ENCODE measurements at regions not wholly inside any gene's neighbourhood (a gene's known extent, or its start where the extent isn't known, plus 50 kb on each side); places are given as distances from the start of the nearest gene placed in this dataset.
"Not testable (repeated sequence)": the region's sequence is repeated elsewhere in the genome, so short reads cannot be mapped to it uniquely, and the experiment has no call there.

DNA sequence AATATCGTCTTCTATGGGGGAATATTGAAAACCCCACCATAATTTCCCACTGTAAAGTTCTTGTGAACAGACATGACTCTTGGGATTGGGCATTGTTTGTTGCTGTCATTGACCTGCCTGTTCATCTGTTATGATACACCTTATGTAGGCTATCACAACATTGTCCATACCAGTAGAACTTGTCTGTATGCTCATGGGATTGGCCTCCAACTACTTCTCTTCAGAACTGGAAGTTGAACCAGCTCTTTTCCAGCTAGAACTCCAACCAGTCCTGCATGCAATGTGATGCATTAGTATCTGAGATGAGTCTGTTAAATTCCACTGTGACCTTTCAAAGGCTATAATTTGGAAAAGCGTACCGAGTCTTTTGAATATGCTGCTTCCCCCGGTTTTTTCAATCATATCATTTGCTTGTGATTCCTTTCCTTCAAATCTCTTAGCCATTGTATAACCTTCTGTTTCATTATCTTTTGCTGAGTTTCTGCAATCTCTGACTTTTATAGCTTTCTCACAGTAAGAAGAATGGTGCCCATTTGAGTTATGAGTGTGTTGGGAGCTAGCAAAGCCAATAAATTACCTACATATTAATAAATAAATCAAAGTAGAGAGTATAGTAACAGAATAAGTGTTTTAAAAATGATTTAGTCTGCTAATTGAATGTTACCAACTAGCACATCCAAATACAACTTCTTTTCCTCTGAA lies 101.9 kb downstream of the PLK2 start:
- no peak for DNase-seq (ENCODE audit: low read depth)

DNA sequence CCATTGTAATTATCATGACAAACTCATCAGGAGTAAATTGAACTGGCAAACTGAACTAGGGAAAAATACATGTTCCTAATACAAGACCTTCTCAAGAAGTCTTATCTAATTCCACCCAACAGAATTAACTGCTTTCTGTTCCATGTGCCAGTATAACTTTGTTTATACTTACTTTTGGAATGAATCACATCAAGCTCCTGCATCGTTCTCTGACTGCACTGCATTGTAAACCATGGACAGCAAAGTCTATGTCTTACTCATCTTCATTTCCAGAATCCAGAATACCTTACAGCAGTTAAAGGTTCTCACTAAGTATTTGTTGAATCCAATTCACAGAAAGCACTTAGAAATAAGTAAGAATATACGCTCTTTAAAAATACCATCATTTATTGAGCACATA lies 102.8 kb downstream of the PLK2 start:
- DNase-seq (ENCODE audit: low read depth), result no peak

DNA sequence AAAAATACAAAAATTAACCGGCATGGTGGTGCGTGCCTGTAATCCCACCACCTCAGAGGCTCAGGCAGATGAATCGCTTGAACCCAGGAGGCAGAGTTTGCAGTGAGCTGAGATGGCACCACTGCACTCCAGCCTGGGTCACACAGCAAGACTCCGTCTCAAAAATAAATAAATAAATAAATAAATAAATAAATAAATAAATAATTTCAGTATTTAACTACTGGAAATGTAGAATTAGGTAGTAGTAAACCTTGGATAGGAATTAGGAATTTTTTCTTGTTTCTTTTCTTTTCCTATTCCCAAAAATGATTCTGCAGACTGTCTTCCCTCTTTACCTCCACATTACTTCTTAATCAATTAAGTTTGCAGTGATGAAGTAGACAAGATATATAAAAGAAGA lies 103.2 kb downstream of the PLK2 start:
- no peak for DNase-seq (ENCODE audit: low read depth)

DNA sequence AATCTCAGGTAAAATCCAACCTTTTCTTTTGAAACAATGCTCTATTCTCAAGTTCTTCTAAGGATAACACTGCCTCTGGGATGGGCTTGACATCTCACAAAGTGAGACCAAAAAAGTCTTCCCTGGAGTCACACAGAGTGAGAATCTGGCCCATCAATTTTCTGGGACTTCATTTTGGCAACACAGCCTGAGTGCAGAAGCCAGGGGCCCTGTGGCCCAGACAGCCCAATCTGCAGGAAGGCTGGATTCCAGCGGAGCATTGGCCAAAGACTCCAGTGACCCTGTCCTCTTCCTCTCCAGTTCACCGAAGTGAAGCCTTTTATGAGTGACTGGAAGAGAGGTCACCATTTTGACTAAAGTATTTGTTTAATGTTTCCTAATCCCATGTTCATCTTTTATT lies 105.1 kb downstream of the PLK2 start:
- no peak for DNase-seq (ENCODE audit: low read depth)

DNA sequence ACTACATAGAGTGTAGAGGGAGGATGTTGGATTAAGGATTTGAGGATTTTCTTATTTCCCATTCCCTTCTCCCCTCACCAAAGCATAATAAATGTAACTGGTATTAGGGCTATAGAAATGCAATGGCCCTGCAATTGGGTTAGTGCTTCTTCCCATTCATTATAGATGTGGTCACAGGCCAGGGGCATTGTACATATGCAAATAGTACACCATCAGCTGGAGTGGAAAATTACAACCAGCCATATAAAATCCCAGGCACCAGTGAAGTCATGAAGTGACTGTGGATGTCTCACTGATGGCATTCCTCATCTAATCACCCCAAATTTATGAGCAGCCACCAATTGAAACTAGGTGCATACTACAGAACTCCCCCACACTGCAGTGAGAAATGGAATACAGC lies 105.9 kb downstream of the PLK2 start:
- DNase-seq (ENCODE audit: low read depth), result no peak

DNA sequence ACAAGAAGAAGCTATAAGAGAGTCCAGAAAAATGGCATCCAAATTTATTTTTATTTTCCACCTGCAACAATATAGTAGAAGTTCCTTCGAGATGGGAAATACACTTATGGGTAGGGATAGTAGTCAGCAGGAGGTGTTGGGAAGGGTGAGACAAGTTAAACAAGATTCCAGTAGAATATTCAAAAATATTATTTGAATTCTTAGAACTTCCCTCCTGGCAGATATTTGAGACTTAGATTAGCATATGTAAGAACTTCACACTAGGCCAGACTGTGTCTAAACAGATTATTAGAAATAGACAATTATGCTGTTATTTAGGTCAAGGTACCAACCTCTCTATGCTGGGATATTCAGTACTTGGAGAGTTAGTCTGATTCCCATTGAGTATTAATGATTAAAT lies 108.7 kb downstream of the PLK2 start:
- DNase-seq (ENCODE audit: low read depth), result no peak

DNA sequence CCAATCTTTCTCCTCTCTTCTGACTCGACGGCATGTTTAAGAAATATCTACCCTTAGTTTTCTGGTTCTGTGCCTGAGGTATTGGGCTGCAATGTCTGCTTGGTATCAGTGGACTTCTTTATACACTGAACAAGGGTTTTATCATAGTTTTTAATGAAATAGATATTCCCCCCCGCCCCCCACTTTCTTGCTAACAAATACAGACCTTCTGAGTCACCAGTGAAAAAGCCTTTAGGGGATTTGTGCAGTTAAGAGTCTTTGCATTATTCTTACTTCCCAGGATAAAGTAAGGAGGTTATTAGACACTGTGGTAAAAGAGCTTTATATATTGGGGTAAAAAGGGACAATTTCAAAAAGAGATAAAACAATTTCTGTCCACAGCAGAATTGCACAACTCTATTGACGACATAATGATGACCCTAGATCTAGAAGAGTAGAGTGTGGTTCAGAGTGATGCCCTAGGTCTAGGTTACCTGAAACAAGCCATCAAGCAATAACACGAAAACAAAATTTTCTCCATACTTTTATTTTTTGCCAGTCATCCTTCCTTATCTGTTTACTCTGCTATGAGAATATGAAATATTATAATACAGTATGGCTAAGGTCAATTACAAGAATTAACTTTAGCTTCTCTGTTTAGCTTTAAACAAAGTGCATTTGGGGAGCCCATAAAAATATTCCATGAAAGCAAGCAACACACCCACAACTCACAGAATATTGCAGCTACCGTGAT lies 110.7 kb downstream of the PLK2 start:
- DNase-seq (ENCODE audit: low read depth), result no peak

DNA sequence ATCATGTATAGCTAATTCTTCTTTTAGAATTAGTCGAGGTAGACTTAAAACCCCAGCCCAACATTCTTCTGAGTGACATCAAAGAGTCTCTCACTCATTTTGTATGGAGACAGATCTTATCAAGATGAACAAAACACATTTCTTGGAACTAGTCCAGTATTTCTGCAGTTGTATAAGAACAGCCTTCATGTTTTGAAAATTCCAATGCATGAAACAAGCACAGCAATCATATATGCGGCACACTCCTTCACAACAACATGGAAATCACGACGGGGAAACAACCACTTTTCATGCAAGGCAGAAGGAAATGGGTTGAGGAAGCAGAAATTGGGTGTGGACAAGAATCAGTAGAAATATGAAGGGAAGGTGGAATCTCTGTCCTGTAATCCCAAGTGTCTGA lies 113.8 kb downstream of the PLK2 start:
- no peak for DNase-seq (ENCODE audit: low read depth)

DNA sequence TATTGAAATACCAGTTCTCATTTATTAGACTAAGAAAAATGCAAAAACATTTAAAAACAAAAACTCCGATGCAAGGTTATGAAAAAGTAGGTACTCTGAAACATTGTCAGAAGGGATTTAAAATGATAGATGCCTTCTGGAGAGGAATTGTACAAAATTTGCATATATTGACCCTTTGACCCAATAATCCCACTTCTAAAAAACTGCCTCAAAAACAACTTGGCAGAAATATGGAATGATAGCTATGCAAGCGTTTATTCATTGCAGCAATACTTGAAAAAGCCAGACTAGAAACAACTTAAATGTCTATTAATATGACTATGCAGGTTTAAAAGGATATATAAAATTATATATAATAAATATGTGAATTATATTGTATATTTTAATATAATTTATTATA lies 118.4 kb downstream of the PLK2 start:
- DNase-seq (ENCODE audit: low read depth), result no peak

DNA sequence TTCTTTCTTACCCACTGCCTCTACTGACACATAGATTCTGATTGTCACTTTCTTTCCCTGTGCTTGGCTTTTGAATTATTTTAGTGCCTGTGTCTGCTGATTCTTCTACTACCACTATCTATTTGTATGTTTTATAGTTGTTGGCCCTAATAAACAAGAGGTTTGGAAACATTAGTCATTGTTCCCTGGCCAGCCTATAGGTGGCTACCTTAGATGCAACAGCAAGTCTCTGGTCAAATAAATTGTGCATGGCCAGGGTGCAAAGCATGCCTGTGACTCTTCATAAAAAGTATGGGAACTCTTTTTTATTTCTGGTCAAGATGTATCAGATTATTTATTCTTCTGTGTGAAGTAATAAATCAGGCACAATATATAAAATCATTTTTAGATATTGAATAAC lies 124.4 kb downstream of the PLK2 start:
- DNase-seq (ENCODE audit: low read depth), result no peak

DNA sequence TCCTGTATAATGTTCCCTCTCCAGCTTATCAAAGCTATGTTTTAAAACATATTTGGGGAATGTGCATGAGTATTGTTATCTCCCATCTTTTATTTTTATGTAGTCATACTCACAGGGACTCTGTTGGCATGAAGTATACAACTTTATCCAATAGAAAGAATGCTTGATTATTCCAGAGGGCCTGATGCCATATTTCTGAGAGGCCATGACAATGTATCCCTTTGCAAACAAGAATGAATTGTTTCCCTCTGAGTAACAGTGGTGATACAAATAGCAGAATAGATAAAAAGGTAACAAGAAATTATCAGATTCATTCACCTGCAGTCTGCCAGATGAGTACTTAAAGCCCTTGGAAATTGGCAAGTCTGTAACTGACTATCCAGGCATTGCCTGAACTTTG lies 125.9 kb downstream of the PLK2 start:
- DNase-seq (ENCODE audit: low read depth), result no peak

DNA sequence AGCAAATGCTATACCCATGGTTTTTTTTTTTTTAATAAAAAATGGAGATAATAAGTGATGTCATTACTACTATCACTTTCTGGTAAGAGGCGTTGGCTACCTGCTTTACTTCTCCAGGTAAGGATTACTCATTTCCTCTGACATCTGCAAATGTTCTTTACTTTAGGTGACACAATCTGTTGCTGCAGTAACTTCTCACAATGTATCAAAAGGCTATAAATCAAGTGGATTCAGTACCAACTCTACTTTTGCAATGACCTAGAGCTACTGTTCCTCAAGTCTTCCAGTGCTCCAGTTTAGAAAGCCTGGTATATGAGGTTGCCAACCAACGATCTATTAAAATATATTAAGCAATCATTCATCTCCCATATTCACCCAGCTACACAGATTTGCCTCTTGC lies 129.1 kb downstream of the PLK2 start:
- DNase-seq (ENCODE audit: low read depth), result no peak

DNA sequence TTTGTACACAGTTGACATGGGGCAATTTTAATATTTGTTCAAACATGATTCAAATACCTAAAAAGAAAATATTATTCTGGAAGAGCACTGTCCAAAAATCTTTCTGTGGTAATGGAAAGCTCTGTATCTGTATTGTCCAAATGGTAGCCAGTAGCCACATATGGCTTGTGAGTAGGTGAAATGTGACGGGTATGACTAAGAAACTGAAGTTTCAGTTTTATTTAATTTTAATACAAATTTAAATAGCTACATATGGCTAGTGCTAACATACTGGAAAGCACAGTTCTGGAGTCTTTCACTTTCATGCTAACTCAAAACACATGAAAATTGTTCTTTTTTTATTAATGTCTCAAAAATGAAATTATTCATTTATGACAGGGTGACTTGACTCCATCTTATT lies 132.6 kb downstream of the PLK2 start:
- no peak for DNase-seq (ENCODE audit: low read depth)

DNA sequence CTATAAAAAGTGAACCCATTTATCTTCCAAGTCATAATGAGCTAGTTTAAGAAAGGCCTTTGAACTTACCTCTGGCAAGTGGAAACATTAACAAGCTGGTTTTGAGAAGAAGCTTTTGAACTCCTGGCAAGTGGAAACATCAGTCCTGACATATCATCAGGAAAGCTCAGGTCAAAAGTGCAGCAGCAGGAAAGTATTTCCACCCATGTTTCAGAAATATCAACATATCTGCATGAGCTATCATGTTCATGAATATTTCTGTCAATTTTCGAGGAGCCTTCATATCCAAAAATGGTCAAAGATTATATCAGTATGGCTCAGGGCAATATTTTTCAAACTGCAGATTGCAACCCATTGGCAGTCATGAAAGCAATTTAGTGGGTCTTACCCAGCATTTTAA lies 133.9 kb downstream of the PLK2 start:
- no peak for DNase-seq (ENCODE audit: low read depth)

DNA sequence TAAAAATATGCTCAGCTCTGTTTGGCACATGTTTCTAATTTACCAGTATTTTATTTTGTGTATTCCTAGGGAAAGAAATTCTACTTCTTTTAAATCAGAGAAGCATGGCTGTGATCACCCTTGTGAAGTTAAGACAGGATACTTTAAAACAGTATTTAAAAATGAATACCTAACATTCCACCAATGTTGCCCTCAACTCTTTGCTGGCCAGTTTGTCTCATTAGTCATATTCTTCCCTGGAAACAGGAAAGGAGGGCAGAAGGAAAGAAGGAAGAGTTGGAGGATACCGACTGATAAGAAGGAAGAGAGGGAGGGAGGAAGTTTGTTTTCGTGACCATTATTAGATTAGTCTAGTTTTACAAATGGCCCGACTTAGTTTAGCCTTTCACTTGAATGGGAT lies 137.4 kb downstream of the PLK2 start:
- no peak for DNase-seq (ENCODE audit: low read depth)

DNA sequence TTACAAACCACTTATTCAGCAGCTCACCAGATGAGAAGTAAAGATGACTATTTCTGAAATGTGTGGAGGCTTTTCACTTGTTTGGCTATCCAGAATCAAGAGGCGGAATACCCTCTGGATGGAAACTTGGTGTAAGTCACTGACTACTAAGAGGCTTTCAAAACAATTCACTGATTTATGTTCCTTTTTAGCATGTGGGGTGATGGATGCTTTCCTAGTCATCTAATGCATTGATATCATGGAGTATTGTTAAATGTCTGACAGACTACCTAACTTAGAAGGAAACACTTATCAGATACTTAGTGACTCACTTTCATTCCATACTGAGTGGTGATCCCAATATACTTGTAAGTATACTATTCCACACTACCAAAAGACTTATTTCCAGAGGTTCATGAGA lies 141.4 kb downstream of the PLK2 start:
- DNase-seq (ENCODE audit: low read depth), result no peak

DNA sequence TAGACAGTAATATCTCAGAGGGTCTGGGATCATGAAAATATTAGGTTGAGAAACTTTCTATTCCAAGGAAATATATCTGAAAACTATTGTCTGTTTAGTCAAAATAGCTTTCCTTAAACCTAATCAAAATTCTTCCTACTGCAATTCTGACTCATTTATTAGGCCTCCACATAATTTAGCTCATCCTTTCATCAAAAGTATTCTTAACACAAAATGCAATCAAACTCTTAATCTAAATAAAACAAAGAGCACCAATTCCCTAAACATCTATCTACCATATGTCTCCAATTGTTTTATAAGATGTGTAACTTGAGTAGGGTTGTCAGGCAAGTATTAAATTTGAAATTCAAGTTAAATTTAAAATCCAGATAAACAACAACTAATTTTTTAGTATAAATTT lies 142.1 kb downstream of the PLK2 start:
- no peak for DNase-seq (ENCODE audit: low read depth)

DNA sequence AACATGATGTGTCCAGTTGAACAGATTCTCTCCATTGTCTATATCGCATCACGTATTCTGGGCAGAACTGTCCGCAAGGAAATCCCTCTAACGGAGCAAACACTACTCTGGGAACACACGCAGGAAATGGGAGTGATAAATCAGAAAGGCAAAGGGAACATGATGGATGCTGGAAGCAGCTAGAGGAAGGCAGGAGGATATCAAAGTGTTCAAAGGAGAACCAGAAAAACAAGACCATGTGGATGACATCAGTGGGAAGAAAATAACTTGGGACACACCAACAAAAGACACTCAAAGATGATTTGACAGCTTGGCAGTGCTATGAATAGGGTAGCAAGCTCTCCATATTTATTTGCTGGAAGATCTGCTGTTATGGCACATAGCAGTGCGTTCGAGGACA lies 142.9 kb downstream of the PLK2 start:
- no peak for DNase-seq (ENCODE audit: low read depth)

DNA sequence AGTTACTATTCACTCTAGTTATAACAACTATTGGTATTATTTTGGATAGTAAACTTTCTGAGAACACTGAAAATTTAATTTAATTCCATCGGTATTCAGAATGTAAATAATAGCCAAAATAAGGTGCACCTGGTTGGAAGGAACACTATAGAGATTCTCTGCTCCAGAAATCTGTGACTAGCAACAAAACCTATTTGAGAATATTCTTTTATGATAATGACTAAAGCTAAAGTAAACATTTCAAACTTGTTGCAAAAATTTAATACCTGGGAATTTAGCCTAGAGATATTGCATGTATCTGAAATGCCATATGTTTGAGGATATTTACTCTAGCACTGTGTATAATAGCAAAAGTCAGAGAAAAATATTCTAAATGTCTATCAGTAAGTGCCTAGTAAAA lies 144.1 kb downstream of the PLK2 start:
- DNase-seq (ENCODE audit: low read depth), result no peak

DNA sequence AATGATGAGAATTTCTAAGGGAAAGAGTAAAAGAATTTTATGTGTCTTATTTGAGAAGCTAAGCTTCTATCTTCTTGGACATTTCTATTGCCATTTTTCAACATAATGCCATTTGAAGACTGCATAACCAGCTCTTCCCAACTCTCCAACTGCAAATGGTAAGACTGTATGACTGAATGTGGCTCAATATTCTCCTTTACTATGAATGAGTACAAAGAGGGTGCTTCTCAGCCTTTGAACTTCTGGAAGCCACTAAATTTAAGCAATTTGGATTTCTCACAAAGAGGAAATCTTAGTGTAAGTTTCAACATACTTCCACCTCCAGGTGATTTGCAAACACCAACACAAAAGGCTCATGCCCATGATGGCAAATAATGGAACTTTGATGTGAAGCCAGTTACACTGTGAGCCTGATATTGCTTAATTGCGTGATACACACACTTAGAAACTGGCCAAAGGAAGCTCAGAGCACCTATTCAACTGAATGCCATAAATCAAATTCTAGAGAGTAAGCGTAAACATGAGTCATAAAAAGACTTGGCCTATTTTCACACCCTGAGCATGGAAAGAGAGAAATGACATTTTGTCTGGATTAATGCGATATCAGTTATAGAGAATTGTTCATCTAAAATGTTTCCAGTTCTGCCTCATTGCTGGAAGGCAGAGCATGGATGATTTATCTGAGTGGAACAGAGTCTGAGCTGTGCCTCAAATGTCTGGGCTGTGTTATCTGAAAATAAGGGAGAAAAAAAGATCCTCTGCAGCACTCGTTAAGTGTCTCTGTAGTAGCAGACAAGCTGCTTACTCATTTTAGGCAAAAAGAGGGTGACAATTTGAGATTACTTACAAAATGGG lies 145.3 kb downstream of the PLK2 start:
- no peak for DNase-seq (ENCODE audit: low read depth)

DNA sequence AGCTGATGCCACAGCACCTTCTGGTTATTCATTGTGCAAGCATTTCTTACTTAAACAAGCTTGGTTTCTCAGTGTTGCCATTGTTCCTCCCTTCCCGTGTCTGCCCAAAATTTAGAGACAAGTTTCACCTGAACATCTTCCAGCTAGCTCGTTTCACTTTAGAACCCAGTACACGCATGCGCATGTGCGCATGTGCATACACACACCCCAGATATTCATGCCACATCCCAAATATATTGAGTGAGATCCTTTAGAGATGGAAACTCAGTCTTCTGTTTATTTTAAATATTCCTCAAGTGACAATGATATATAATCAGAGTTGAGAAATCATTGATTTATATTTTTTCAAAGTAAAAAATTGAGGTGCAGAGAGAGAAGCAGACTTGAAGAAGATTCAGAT lies 147.6 kb downstream of the PLK2 start:
- DNase-seq (ENCODE audit: low read depth), result no peak

DNA sequence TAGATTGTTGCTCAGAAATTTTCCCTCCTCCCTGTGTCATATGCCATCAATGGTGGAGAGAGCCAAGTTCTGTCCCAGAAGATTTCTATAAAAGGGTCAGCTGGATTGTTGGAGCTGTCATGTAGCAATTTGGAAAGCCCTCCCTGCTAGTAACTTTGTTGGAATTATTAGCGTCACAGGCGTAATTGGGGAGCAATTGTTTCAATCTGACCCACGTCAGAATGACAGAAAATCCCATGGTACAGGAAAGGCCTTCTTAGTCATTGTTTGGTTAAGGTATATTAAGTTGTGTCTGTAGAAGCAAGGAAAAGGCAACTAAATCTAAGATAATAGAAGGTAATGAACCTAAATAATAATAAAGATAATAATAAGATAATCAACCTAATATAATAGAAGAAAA lies 148.4 kb downstream of the PLK2 start:
- DNase-seq (ENCODE audit: low read depth), result no peak

DNA sequence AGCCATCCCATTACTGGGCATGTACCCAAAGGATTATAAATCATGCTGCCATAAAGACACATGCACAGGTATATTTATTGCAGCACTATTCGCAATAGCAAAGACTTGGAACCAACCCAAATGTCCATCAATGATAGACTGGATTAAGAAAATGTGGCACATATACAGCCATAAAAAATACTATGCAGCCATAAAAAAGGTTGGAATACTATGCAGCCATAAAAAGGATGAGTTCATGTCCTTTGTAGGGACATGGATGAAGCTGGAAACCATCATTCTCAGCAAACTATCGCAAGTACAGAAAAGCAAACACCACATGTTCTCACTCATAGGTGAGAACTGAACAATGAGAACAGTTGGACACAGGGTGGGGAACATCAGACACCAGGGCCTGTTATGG lies 151.5 kb downstream of the PLK2 start:
- DNase-seq (ENCODE audit: low read depth), result not testable (repeated sequence)

Measured in stimulated activated CD8-positive, alpha-beta memory T cell treated with anti-CD3 and anti-CD28 coated beads, Interleukin-12 subunit alpha, Interleukin-12 subunit beta, amount 100 ng/mL, for 1 hour (primary cell).